H9 (cell line): ENCODE measurements at regions not wholly inside any gene's neighbourhood (a gene's known extent, or its start where the extent isn't known, plus 50 kb on each side); places are given as distances from the start of the nearest gene placed in this dataset.
"Not testable (repeated sequence)": the region's sequence is repeated elsewhere in the genome, so short reads cannot be mapped to it uniquely, and the experiment has no call there.

ENCODE experiments used
- DNase-seq: peaks from one replicate; pipeline ENCODE4 v3.0.0-alpha.2; 2017
- H2AFZ ChIP-seq: one replicate; pipeline ENCODE4 v1.6.1; 2013; ENCODE audit warnings: mild to moderate bottlenecking, low read length, control low read depth, moderate library complexity
- H2AK5ac ChIP-seq: 2 replicates; pipeline ENCODE4 v1.6.1; 2013; ENCODE audit warnings: low read length, control low read depth, mixed read lengths; ENCODE audit not compliant: insufficient read length
- H2BK120ac ChIP-seq: one replicate; pipeline ENCODE4 v1.6.1; 2013; ENCODE audit warnings: low read depth, mild to moderate bottlenecking, low read length, control low read depth, inconsistent platforms; ENCODE audit not compliant: poor library complexity, severe bottlenecking
- H2BK12ac ChIP-seq: 2 replicates; pipeline ENCODE4 v1.6.1; 2013; ENCODE audit warnings: low read length, control low read depth, mixed read lengths, low read depth; ENCODE audit not compliant: insufficient read length
- H2BK15ac ChIP-seq: 2 replicates; pipeline ENCODE4 v1.6.1; 2013; ENCODE audit warnings: low read depth, low read length, control low read depth
- H2BK20ac ChIP-seq: one replicate; pipeline ENCODE4 v1.6.1; 2013; ENCODE audit warnings: low read depth, mild to moderate bottlenecking, low read length, control low read depth, inconsistent platforms; ENCODE audit not compliant: poor library complexity, severe bottlenecking
- H2BK5ac ChIP-seq: 2 replicates; pipeline ENCODE4 v1.6.1; 2013; ENCODE audit warnings: low read length, control low read depth, mixed read lengths; ENCODE audit not compliant: insufficient read length
- H3K14ac ChIP-seq: 2 replicates; pipeline ENCODE4 v1.6.1; 2013; ENCODE audit warnings: low read length, control low read depth; ENCODE audit not compliant: insufficient read depth
- H3K18ac ChIP-seq: 2 replicates; pipeline ENCODE4 v1.6.1; 2013; ENCODE audit warnings: low read depth, mild to moderate bottlenecking, mixed read lengths, low read length, control low read depth; ENCODE audit not compliant: insufficient read length
- H3K23ac ChIP-seq: 2 replicates; pipeline ENCODE4 v1.6.1; 2013; ENCODE audit warnings: low read length, control low read depth, mixed read lengths, low read depth; ENCODE audit not compliant: insufficient read length
- H3K23me2 ChIP-seq: 2 replicates; pipeline ENCODE4 v1.6.1; 2013; ENCODE audit warnings: low read depth, mild to moderate bottlenecking, mixed read lengths, low read length, control low read depth; ENCODE audit not compliant: insufficient read length, poor library complexity, severe bottlenecking
- H3K27ac ChIP-seq: 2 replicates; pipeline ENCODE4 v1.5.1; 2013; ENCODE audit warnings: low read length, control low read depth, mixed read lengths, low read depth; ENCODE audit not compliant: insufficient read length
- H3K27me3 ChIP-seq: 2 replicates; pipeline ENCODE4 v1.6.1; 2013; ENCODE audit warnings: low read length, control low read depth, inconsistent platforms; ENCODE audit not compliant: insufficient read depth
- H3K4ac ChIP-seq: 2 replicates; pipeline ENCODE4 v1.6.1; 2013; ENCODE audit warnings: low read depth, mild to moderate bottlenecking, control low read depth, inconsistent platforms, low read length, moderate library complexity
- H3K4me1 ChIP-seq: 2 replicates; pipeline ENCODE4 v1.6.1; 2013; ENCODE audit warnings: low read length, control low read depth, inconsistent platforms; ENCODE audit not compliant: insufficient read depth
- H3K4me2 ChIP-seq: 2 replicates; pipeline ENCODE4 v1.6.1; 2013; ENCODE audit warnings: low read length, control low read depth, mixed read lengths; ENCODE audit not compliant: insufficient read length, insufficient read depth
- H3K56ac ChIP-seq: 2 replicates; pipeline ENCODE4 v1.6.1; 2013; ENCODE audit warnings: low read depth, mild to moderate bottlenecking, mixed read lengths, low read length, control low read depth; ENCODE audit not compliant: insufficient read length
- H3K79me1 ChIP-seq: 2 replicates; pipeline ENCODE4 v1.6.1; 2013; ENCODE audit warnings: low read depth, mild to moderate bottlenecking, moderate library complexity, low read length, control low read depth, inconsistent platforms; ENCODE audit not compliant: insufficient read depth, poor library complexity, severe bottlenecking
- H3K79me2 ChIP-seq: 2 replicates; pipeline ENCODE4 v1.6.1; 2013; ENCODE audit warnings: low read length, control low read depth, inconsistent platforms; ENCODE audit not compliant: insufficient read depth
- H3K9ac ChIP-seq: 2 replicates; pipeline ENCODE4 v1.6.1; 2013; ENCODE audit warnings: low read length, control low read depth, mixed read lengths; ENCODE audit not compliant: insufficient read length; ENCODE audit errors: extremely low read depth
- H3K9me3 ChIP-seq: one replicate; pipeline ENCODE4 v1.6.1; 2013; ENCODE audit warnings: low read depth, low read length, inconsistent platforms; ENCODE audit not compliant: control insufficient read depth
- H3T11ph ChIP-seq: one replicate; pipeline ENCODE4 v1.6.1; 2013; ENCODE audit warnings: mild to moderate bottlenecking, low read length, control low read depth, inconsistent platforms
- H4K20me1 ChIP-seq: one replicate; pipeline ENCODE4 v1.6.1; 2013; ENCODE audit not compliant: control insufficient read depth, insufficient read length, insufficient read depth
- H4K5ac ChIP-seq: 2 replicates; pipeline ENCODE4 v1.6.1; 2013; ENCODE audit warnings: low read depth, mild to moderate bottlenecking, mixed read lengths, low read length, control low read depth; ENCODE audit not compliant: insufficient read length
- H4K8ac ChIP-seq: replicated peaks from 2 replicates; pipeline ENCODE4 v1.6.1; 2013; ENCODE audit warnings: low read length, control low read depth, mixed read lengths, low read depth; ENCODE audit not compliant: insufficient read length
- H4K91ac ChIP-seq: 2 replicates; pipeline ENCODE4 v1.6.1; 2013; ENCODE audit warnings: low read depth, mild to moderate bottlenecking, moderate library complexity, mixed read lengths, low read length, control low read depth; ENCODE audit not compliant: insufficient read length
- H3K27ac Mint-ChIP-seq, 3 experiments: 2 replicates in 2 of 3; 3 replicates in 1 of 3; pipeline ENCODE4 v1.8.0; 2020 to 2021; ENCODE audit warnings: mixed read lengths in 3 of 3, mild to moderate bottlenecking in 1 of 3, moderate library complexity in 1 of 3
- H3K27me3 Mint-ChIP-seq: 2 replicates; pipeline ENCODE4 v1.8.0; 2021; ENCODE audit warnings: low read depth, mild to moderate bottlenecking, moderate library complexity, mixed read lengths
- H3K36me3 Mint-ChIP-seq, 3 experiments: 2 replicates in 2 of 3; 3 replicates in 1 of 3; pipeline ENCODE4 v1.8.0; 2020 to 2021; ENCODE audit warnings: low read depth in 3 of 3, mixed read lengths in 3 of 3; ENCODE audit not compliant: insufficient read depth in 1 of 3
- H3K4me1 Mint-ChIP-seq, 2 experiments: 2 replicates each; pipeline ENCODE4 v1.8.0; 2020; ENCODE audit warnings: mixed read lengths in 2 of 2
- H3K4me3 Mint-ChIP-seq, 2 experiments: 2 replicates in 1 of 2; 3 replicates in 1 of 2; pipeline ENCODE4 v1.8.0; 2020 to 2021; ENCODE audit warnings: mild to moderate bottlenecking in 2 of 2, mixed read lengths in 2 of 2, moderate library complexity in 1 of 2
- H3K9me3 Mint-ChIP-seq, 2 experiments: 2 replicates in 1 of 2; 3 replicates in 1 of 2; pipeline ENCODE4 v1.8.0; 2020; ENCODE audit warnings: mild to moderate bottlenecking in 2 of 2, mixed read lengths in 2 of 2, moderate library complexity in 1 of 2
- WGBS: extraction: QIAGEN DNeasy Blood & Tissue Kit; methylation state at CpG from one replicate; pipeline ENCODE4 v1.1.7; 2013; ENCODE audit warnings: missing lambda C conversion rate, low lambda C conversion rate, mixed read lengths; ENCODE audit not compliant: insufficient read length; ENCODE audit errors: extremely low coverage; 5-methylcytosine and 5-hydroxymethylcytosine counted together
- TF ChIP-seq, protein P1 (sequence below): fragments of 200-600 bp; sonication (generic); conservative IDR thresholded peaks from 3 replicates; pipeline ENCODE4 v1.8.0; 2021; ENCODE audit warnings: antibody characterized with exemption, mild to moderate bottlenecking

DNA sequence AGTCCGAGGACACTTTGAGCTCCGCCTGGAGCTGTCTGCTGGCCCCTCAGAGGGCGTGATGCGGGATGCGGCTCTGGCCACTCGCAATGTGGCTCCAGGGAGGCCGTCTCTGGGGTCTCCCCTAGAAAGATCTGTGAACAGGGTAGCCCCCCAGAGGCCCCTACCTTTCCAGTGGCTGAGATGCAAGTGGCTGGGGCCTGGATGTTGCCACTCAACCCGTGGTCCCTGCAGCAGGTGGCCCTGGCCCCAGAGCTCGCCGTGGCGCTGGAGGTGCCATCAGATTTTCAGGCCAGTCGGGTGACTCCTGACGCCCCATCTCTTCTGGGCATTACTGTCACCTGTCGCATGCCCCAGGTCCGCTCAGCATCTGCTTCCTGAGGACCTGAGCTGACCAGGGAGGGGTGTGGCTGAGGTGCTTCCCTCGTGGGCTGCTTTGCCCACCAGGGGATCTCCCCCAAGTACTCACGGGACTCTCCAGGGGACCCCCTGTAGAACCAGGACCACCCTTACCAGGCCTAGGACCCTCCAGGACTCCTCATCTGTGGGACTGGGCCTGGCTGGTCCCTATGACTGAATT, 102.1 kb upstream of the LRPAP1 start:
- H3K9me3 Mint-ChIP-seq: peaks cover 13 to 15% of the 10 kb centered on the region in 2 experiments
- Histone ChIP-seq H3T11ph (no peak overlapping the region), H3K23me2 (no peaks in the 10 kb centered on the region), H2BK12ac (no peak overlapping the region), H2AK5ac (no peak overlapping the region), H3K79me2 (no peaks in the 10 kb centered on the region), H2BK20ac (no peak overlapping the region), H2AFZ (no peak overlapping the region), H3K9ac (no peak overlapping the region), H2BK15ac (no peak overlapping the region), H3K9me3 (no peaks in the 10 kb centered on the region), H3K56ac (no peak overlapping the region), H3K4me2 (no peak overlapping the region), H2BK120ac (no peak overlapping the region), H3K4me1 (no peaks in the 10 kb centered on the region), H3K27me3 (no peaks in the 10 kb centered on the region), H3K14ac (no peak overlapping the region), H4K5ac (no peak overlapping the region), H3K27ac (no peak overlapping the region), H3K18ac (no peak overlapping the region), H4K20me1 (no peaks in the 10 kb centered on the region), H3K23ac (no peak overlapping the region), H4K8ac (no peak overlapping the region), H2BK5ac (no peak overlapping the region), H4K91ac (no peak overlapping the region), H3K79me1 (no peaks in the 10 kb centered on the region), H3K4ac (no peak overlapping the region)
- TF ChIP-seq, protein P1, sequence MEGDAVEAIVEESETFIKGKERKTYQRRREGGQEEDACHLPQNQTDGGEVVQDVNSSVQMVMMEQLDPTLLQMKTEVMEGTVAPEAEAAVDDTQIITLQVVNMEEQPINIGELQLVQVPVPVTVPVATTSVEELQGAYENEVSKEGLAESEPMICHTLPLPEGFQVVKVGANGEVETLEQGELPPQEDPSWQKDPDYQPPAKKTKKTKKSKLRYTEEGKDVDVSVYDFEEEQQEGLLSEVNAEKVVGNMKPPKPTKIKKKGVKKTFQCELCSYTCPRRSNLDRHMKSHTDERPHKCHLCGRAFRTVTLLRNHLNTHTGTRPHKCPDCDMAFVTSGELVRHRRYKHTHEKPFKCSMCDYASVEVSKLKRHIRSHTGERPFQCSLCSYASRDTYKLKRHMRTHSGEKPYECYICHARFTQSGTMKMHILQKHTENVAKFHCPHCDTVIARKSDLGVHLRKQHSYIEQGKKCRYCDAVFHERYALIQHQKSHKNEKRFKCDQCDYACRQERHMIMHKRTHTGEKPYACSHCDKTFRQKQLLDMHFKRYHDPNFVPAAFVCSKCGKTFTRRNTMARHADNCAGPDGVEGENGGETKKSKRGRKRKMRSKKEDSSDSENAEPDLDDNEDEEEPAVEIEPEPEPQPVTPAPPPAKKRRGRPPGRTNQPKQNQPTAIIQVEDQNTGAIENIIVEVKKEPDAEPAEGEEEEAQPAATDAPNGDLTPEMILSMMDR: no peak
- no peak for DNase-seq
- H3K4me3 Mint-ChIP-seq: no peak overlapping the region; a peak in 1 of 5 replicates
- no peak overlapping the region for H3K27ac Mint-ChIP-seq
- WGBS: no CpG with 5 or more reads among the region's 17 CpGs
- H3K36me3 Mint-ChIP-seq: peaks cover 0 to 7% (median 2%) of the 10 kb centered on the region in 3 experiments; a peak in 4 of 7 replicates
- H3K4me1 Mint-ChIP-seq: peaks cover 0 to 6% of the 10 kb centered on the region in 2 experiments; a peak in 2 of 4 replicates
- H3K27me3 Mint-ChIP-seq: peaks cover 27% of the 10 kb centered on the region

DNA sequence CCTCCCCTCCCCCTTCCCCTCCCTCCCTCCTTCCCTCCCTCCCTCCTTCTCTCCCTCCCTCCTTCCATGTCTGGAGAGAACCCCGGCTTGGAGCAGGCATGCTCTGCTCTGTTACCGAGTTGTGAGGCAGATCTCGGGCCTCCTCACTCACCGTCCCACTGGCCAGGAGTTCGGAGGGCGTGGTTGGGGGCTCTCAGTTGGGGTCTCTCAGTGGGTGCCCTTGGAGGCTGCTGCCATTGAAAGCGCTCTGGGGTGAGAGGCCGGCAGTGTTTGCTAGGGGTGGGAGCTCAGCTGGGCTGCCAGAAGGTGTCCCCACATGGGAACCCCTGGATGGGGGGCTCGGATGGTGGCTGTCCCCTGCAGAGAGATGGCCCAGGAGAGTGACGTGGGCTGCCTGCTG, 101.1 kb upstream of the LRPAP1 start:
- H3K79me1 ChIP-seq, H3K56ac ChIP-seq, H3K9ac ChIP-seq, H3K4me1 Mint-ChIP-seq, H3K4ac ChIP-seq, H3K14ac ChIP-seq, H3K4me1 ChIP-seq, H2BK15ac ChIP-seq, H4K8ac ChIP-seq, H3K27ac Mint-ChIP-seq, H3K4me2 ChIP-seq, H3K27me3 ChIP-seq, H2BK5ac ChIP-seq, H2AK5ac ChIP-seq, H3K36me3 Mint-ChIP-seq, DNase-seq, H4K91ac ChIP-seq, H3K79me2 ChIP-seq, H3K23me2 ChIP-seq, H3K4me3 Mint-ChIP-seq, H2BK12ac ChIP-seq, H3K27ac ChIP-seq, H3T11ph ChIP-seq, H2AFZ ChIP-seq, H4K20me1 ChIP-seq, H3K23ac ChIP-seq, H2BK120ac ChIP-seq, H3K18ac ChIP-seq, H3K9me3 ChIP-seq, H4K5ac ChIP-seq, H2BK20ac ChIP-seq: not testable (repeated sequence)
- Mint-ChIP-seq H3K9me3 (peaks cover 13 to 15% of the 10 kb centered on the region in 2 experiments), H3K27me3 (peaks cover 21% of the 10 kb centered on the region)
- WGBS: no CpG with 5 or more reads among the region's 10 CpGs
